ENCODE measurements at regions not wholly inside any gene's neighbourhood (a gene's known extent, or its start where the extent isn't known, plus 50 kb on each side); places are given as distances from the start of the nearest gene placed in this dataset.

DNA sequence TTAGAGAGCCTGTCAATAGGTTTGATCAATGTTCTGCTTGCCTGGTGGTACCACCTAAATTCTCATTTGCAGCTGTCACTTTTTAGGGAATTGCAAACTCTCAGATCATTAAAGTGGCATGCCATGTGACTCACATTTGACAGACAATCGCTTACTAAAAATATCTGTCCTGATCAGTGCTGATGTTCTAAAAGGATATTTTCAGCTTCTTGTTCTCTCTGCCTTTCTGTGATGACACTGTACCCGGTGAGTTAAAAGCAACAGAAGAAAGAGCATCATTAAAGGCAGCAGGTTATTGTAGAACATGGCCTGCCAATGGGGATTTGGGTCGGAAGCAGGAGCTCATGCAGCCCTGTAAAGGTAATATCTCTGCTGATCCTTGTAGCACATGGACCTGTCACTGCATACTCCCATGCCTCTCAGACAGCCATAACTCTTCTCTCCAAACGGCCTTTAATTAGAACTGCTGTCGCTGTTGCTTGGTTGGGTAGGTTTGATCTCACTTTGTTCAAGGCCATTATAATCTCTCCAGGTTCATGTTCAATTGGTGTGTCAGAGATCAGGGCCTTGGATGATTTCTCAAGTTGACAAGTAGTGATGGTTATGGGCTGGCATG is 441.3 kb upstream of the DEPDC1 start:
- Histone ChIP-seq H3K27ac (no peak overlapping the region), H3K27me3 (replicated peaks) (no peaks in the 10 kb centered on the region), H3K9me3 (replicated peaks) (no peaks in the 10 kb centered on the region), H3K36me3 (no peaks in the 10 kb centered on the region), H3K4me1 (replicated peaks) (no peaks in the 10 kb centered on the region), H3K4me3 (no peak overlapping the region)
- no peak for DNase-seq (ENCODE audit: low read depth in 1 of 2, low spot score in 2 of 2)

DNA sequence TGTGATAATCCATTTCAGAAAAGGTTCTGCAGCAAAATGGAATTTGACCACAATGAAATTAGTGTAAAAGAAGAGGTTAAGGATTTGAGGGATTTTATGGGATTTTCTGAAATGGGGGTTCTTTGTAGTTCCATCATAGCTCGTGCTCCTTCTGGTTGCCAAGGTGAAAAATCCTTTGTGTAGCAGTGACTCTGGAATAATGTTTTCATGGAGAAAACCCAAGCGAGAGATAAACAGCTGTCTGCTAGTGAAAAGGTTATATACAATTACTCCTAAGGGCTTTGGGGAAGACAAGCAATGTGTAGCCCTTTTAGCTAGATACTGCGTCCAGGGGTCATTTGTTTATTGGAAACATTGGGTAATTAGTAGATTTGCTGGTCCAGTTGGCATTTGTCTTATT is 453.2 kb upstream of the DEPDC1 start:
- Histone ChIP-seq H3K27me3 (replicated peaks) (no peaks in the 10 kb centered on the region), H3K4me1 (replicated peaks) (no peaks in the 10 kb centered on the region), H3K4me3 (no peak overlapping the region), H3K27ac (no peak overlapping the region), H3K36me3 (no peaks in the 10 kb centered on the region), H3K9me3 (replicated peaks) (no peaks in the 10 kb centered on the region; the same call in 1 of the 2 replicates)
- DNase-seq (ENCODE audit: low read depth in 1 of 2, low spot score in 2 of 2): no peak

DNA sequence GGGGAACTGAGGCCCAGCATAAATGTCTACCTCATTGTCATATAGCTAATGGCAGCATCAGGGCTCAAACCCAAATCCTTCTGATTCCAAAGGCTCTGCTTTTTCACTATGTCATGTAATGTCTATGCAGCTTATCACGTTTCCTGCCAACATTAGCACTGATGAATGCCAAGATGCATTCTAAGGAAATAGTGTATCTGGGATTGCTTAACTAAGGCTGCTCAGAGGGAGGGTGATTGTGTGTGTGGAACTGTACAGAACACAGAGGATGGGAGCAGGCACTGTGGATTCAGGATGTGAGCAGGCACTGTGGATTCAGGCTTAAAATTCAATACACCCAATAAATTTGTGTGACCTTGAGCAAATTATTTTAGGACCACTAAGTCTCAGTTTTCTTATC is 456.4 kb upstream of the DEPDC1 start:
- Histone ChIP-seq H3K27ac (no peak overlapping the region), H3K27me3 (replicated peaks) (no peaks in the 10 kb centered on the region; the same call in 1 of the 2 replicates), H3K36me3 (no peaks in the 10 kb centered on the region), H3K4me1 (replicated peaks) (no peaks in the 10 kb centered on the region), H3K9me3 (replicated peaks) (no peaks in the 10 kb centered on the region; the same call in 1 of the 2 replicates), H3K4me3 (no peak overlapping the region)
- no peak for DNase-seq (ENCODE audit: low read depth in 1 of 2, low spot score in 2 of 2)

DNA sequence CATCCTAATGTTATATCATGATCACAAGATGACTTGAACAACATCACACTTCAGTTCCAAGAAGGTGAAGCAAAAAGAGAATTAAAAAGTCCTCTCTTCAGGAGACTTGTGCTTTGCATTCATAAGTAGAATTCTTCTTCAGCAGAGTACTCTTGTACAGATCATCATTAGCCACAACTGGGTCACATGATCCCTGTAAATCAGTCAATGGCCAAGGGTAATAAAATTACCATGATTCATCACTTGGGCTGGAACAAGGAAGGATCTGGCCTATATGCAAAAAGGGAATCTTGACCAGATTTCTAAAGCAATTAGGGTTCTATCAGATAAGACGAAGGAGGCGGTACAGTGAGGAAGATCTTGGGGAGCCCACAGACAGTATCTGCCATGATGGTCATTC is 458.0 kb upstream of the DEPDC1 start:
- no peaks in the 10 kb centered on the region; the same call in 1 of the 2 replicates for H3K27me3 ChIP-seq (replicated peaks)
- H3K9me3 ChIP-seq (replicated peaks): no peaks in the 10 kb centered on the region; the same call in 1 of the 2 replicates
- no peaks in the 10 kb centered on the region for H3K4me1 ChIP-seq (replicated peaks)
- H3K27ac ChIP-seq: no peak overlapping the region
- DNase-seq (ENCODE audit: low read depth in 1 of 2, low spot score in 2 of 2): no peak
- H3K4me3 ChIP-seq: no peak overlapping the region
- no peaks in the 10 kb centered on the region for H3K36me3 ChIP-seq

DNA sequence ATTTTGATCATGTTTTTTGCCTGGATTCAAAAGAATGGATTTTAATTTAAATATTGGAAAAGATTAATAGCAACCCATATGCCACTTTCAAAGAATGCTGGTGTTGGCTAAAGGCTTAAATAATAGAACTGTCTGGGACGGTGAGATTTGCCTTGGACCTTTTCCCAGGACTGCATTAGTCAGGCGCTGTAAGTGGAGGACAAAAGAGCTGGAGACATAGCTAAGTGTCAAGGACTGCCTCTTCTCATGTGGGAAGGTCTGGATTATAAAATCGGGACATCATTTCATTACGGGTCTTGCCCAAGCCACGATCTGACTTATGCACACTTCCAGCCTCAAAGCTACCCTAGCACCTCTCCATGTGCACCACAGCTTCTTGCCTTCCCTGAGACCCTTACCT is 458.5 kb upstream of the DEPDC1 start:
- Histone ChIP-seq H3K4me1 (replicated peaks) (no peaks in the 10 kb centered on the region), H3K9me3 (replicated peaks) (no peaks in the 10 kb centered on the region; the same call in 1 of the 2 replicates), H3K27ac (no peak overlapping the region), H3K27me3 (replicated peaks) (no peaks in the 10 kb centered on the region; the same call in 1 of the 2 replicates), H3K4me3 (no peak overlapping the region), H3K36me3 (no peaks in the 10 kb centered on the region)
- DNase-seq (ENCODE audit: low read depth in 1 of 2, low spot score in 2 of 2): no peak

DNA sequence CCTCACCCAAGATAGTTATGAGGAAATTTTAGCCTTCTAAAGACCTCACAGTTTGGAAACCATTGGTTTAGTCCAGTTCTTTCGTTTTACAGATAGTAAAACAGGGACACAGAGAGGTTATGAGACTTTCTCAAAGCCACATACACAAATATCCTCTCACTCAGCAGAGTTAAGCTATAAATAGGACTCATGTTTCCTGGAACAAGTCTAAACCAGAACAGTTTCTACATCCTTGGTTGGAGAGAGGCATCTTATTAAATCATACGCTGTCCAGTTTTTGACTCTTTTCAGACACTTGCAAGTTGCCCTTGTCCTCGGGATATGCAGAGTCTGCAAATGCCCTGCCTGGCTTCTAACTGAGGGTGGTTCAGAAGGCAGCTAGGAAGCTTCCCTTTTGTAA is 462.1 kb upstream of the DEPDC1 start:
- H3K9me3 ChIP-seq (replicated peaks): no peaks in the 10 kb centered on the region
- no peaks in the 10 kb centered on the region for H3K4me1 ChIP-seq (replicated peaks)
- no peak for DNase-seq (ENCODE audit: low read depth in 1 of 2, low spot score in 2 of 2)
- no peak overlapping the region for H3K4me3 ChIP-seq
- no peaks in the 10 kb centered on the region for H3K36me3 ChIP-seq
- H3K27me3 ChIP-seq (replicated peaks): no peaks in the 10 kb centered on the region; the same call in 1 of the 2 replicates
- H3K27ac ChIP-seq: no peak overlapping the region

DNA sequence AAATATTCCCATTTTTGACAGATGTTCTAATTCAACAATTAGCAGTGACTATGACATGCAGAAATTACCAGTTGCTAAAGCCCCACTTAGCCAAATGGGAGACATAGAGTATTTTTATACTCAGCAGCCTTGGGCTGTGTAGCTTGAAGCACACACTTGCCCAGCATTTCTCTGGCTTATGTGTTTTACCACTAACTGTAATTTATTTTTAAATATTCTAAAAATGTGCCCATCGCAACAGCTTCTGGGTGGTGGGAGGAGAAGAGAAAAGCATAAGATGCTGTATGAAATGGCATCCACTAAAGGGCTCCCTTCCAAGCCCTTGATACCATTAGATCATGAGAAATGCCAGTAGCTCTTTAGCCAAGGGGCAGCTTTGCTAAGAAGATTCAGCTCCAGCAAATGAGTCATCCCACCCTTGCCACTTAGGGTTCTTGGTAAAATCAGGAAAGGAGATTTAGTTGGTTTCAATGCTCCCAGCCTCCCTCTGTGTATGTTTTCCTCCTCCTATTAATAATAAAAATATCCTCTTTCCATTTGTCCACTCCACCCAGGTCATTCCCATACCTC is 462.7 kb upstream of the DEPDC1 start:
- Histone ChIP-seq H3K9me3 (replicated peaks) (no peaks in the 10 kb centered on the region), H3K27ac (no peak overlapping the region), H3K4me1 (replicated peaks) (no peaks in the 10 kb centered on the region), H3K36me3 (no peaks in the 10 kb centered on the region), H3K4me3 (no peak overlapping the region), H3K27me3 (replicated peaks) (no peaks in the 10 kb centered on the region; the same call in 1 of the 2 replicates)
- DNase-seq (ENCODE audit: low read depth in 1 of 2, low spot score in 2 of 2): no peak

DNA sequence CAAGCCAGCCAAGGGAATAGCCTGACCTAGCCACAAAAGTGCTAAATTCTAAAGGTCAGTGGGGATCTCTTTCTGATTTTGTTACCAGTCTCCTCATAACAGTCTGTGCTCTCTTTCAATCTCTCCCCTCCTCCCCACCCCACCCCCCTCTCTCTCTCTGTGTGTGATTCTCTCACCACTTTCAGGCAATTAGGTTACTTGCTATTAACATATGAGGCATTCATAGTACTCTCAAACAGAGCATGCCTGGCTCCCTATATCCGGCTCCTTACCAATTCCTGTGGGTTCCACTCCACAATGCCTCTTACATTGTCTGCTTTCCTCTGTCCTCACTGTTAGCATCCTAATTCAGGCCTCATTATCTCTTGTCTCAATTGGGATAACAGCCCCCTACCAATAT is 464.3 kb upstream of the DEPDC1 start:
- no peaks in the 10 kb centered on the region for H3K9me3 ChIP-seq (replicated peaks)
- H3K27ac ChIP-seq: no peak overlapping the region
- H3K36me3 ChIP-seq: no peaks in the 10 kb centered on the region
- no peak for DNase-seq (ENCODE audit: low read depth in 1 of 2, low spot score in 2 of 2)
- H3K4me1 ChIP-seq (replicated peaks): no peaks in the 10 kb centered on the region
- H3K27me3 ChIP-seq (replicated peaks): no peaks in the 10 kb centered on the region; the same call in 1 of the 2 replicates
- no peak overlapping the region for H3K4me3 ChIP-seq

DNA sequence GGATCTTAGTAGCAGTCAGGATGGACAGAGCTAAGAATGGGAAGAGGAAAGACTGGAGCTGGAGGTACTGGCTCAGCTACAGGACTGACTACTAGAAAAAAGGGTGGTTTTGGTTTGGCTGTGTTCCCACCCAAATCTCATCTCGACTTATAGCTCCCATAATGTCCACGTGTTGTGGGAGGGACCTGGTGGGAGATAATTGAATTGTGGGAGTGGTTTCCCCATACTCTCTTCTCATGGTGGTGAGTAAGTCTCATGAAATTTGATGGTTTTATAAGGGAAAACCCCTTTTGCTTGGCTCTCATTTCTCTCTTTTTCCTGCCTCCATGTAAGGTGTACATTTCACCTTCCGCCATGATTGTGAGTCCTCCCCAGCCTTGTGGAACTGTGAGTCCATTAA is 466.5 kb upstream of the DEPDC1 start:
- no peaks in the 10 kb centered on the region for H3K4me1 ChIP-seq (replicated peaks)
- DNase-seq (ENCODE audit: low read depth in 1 of 2, low spot score in 2 of 2): no peak
- H3K36me3 ChIP-seq: no peaks in the 10 kb centered on the region
- no peak overlapping the region for H3K4me3 ChIP-seq
- no peaks in the 10 kb centered on the region for H3K9me3 ChIP-seq (replicated peaks)
- no peaks in the 10 kb centered on the region for H3K27me3 ChIP-seq (replicated peaks)
- no peak overlapping the region for H3K27ac ChIP-seq

DNA sequence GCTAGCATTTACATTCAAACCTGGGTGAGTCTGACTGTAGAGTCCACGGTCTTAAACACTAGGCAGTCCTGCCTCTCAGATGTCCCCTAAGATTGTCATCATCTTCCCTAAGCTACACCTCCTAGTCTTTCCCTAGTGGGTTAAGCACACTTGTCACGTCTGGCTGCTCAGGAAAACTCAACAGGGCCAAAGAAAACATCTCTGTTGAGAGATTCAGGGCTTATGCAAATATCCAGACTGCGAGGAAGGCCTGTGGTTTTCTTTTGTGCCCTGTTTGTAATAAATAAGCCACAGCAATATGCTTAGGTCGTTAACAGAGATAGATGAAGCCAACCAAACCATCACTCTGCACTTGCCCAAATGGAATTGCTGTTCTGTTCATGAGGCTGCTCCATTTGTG is 472.6 kb upstream of the DEPDC1 start:
- Histone ChIP-seq H3K4me1 (replicated peaks) (no peaks in the 10 kb centered on the region), H3K9me3 (replicated peaks) (no peaks in the 10 kb centered on the region), H3K27ac (no peak overlapping the region), H3K27me3 (replicated peaks) (no peaks in the 10 kb centered on the region), H3K36me3 (no peaks in the 10 kb centered on the region), H3K4me3 (no peak overlapping the region)
- no peak for DNase-seq (ENCODE audit: low read depth in 1 of 2, low spot score in 2 of 2)

DNA sequence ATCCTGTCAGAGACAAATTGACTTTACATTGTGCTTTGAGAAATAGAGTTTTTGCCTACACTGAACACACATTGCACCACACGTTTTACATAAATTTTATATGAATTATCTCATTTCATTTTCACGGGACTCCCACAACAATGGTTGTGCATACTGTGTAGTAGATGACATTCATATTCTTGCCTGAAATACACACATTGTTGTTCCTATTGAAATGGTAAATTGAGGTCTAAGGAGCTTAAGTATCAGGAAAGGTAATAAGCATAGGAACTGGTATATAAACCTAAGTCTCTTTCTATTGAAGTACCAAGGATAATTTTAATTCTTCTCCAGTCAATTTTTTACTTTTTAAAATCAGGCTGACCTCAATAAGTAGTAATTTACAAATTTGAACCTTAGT is 473.7 kb upstream of the DEPDC1 start:
- Histone ChIP-seq H3K9me3 (replicated peaks) (no peaks in the 10 kb centered on the region), H3K27ac (no peak overlapping the region), H3K4me1 (replicated peaks) (no peaks in the 10 kb centered on the region)

DNA sequence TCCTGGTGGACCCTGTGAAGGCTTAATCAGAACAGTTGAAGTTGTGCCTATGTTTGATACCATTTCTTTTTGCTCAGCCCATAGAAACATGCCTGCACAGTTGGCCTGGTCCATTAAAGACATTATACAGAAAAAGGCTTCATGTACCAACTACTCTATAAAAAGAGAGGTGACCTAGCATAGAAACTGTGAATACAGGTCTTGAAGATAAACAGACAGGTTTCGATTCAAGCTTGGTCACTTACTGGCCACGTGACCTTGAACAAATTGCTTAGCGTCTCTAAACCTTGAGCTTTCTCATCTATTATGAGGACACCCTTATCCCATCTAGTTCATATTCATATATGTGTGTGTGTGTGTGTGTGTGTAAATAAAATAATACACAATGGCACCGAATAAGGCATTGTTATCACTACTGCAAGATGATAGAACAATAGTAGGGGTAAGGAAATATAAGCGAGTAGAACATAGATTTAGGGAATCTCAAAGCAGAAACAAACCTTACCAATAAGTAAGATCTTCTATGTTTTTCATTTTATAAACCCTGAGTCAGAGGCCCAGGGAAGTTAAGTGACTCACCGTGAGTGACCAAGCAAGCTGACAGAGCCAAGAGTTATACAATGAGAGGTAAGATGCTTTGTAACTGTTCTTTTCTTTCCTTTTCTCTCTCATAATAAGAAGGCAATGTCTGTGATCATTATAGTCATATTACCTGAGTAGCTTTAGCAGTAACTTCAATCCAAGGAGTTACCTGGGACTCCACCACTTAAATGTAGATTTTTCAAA is 476.8 kb upstream of the DEPDC1 start:
- no peak for DNase-seq (ENCODE audit: low read depth in 1 of 2, low spot score in 2 of 2)

More for the DNA sequence above, 473.7 kb upstream of the DEPDC1 start:
- H3K36me3 ChIP-seq: no peaks in the 10 kb centered on the region
- no peak for DNase-seq (ENCODE audit: low read depth in 1 of 2, low spot score in 2 of 2)
- no peaks in the 10 kb centered on the region for H3K27me3 ChIP-seq (replicated peaks)
- no peak overlapping the region for H3K4me3 ChIP-seq

DNA sequence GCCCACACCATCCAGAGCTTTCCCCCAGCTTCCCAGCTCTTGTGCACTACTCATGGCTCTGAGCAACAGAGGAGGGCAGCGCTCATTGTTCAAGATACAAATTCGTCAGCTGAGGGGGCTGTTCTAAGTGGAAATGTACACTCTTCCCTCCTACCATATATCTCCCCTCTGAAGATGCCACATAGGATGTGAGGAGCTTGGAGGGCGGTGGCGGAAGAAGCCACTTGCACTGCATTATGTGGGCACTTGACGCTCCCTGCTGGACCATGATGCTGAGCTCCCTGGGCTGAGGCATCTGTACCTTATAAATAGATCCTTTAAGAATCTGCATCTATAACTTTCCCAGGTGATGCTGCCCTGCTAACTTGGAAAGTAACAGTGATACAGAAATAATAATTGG is 477.6 kb upstream of the DEPDC1 start:
- Histone ChIP-seq H3K27me3 (replicated peaks) (no peaks in the 10 kb centered on the region), H3K36me3 (no peaks in the 10 kb centered on the region), H3K4me1 (replicated peaks) (no peaks in the 10 kb centered on the region), H3K9me3 (replicated peaks) (no peaks in the 10 kb centered on the region), H3K27ac (no peak overlapping the region), H3K4me3 (no peak overlapping the region)
- no peak for DNase-seq (ENCODE audit: low read depth in 1 of 2, low spot score in 2 of 2)

More for the DNA sequence above, 476.8 kb upstream of the DEPDC1 start:
- Histone ChIP-seq H3K27ac (no peak overlapping the region), H3K4me1 (replicated peaks) (no peaks in the 10 kb centered on the region), H3K9me3 (replicated peaks) (no peaks in the 10 kb centered on the region), H3K27me3 (replicated peaks) (no peaks in the 10 kb centered on the region), H3K4me3 (no peak overlapping the region), H3K36me3 (no peaks in the 10 kb centered on the region)

DNA sequence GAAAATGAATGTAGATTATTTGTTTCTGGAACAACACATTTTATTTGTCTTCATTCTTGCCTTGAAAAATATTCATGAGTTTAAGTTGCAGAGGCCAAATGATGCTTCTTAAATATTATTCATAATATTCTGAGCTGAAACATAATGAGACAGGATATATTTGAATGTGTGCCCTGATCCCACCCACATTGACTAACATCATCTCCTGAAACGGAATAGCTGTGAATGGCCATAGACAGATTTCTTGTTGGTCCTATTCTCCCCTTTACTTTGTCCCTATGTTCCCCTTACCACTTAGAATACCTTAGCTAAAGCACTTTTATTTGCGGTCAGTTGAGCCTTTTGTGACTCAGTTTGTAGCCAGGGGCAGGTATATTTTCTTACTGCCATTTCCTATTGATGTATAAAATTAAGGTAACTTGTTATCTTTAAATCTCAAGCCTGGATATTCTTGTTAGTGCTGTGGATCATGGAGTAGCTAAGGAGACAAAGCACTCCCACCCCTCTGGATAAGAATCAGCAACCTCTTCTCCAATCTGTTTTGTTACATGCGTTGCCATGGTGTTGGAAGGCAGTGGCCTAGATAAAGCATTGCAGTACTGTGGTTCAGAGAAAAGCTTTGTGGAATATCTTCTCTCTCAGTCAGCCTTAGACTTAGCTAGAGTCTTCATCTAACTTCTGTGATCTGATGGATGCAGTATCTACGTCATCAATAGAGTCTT is 478.5 kb upstream of the DEPDC1 start:
- H3K4me1 ChIP-seq (replicated peaks): no peaks in the 10 kb centered on the region
- H3K27ac ChIP-seq: no peak overlapping the region
- H3K27me3 ChIP-seq (replicated peaks): no peaks in the 10 kb centered on the region
- DNase-seq (ENCODE audit: low read depth in 1 of 2, low spot score in 2 of 2): no peak
- H3K9me3 ChIP-seq (replicated peaks): no peaks in the 10 kb centered on the region
- H3K4me3 ChIP-seq: no peak overlapping the region
- no peaks in the 10 kb centered on the region for H3K36me3 ChIP-seq
